ENCODE measurements at regions not wholly inside any gene's neighbourhood (a gene's known extent, or its start where the extent isn't known, plus 50 kb on each side); places are given as distances from the start of the nearest gene placed in this dataset.

GRCh38 chr18:11320986-11321385 lies 171.6 kb upstream of the PIEZO2 start:
- Histone ChIP-seq H3K4me3 (ENCODE audit: low read length in 2 of 2) (no peak overlapping the region), H3K9me3 (ENCODE audit: control insufficient read depth, low read length) (no peaks in the 10 kb centered on the region), H3K4me1 (ENCODE audit: control insufficient read depth in 1 of 2, insufficient read depth in 2 of 2, low read length in 2 of 2) (peaks cover 0 to 2% of the 10 kb centered on the region in 2 donors), H3K27ac (ENCODE audit: low read depth in 1 of 2, low read length in 2 of 2) (no peak overlapping the region), H3K27me3 (ENCODE audit: control insufficient read depth in 1 of 2, insufficient read depth in 2 of 2, low read length in 1 of 2) (no peaks in the 10 kb centered on the region), H3K36me3 (ENCODE audit: control insufficient read depth in 1 of 2, insufficient read depth in 2 of 2, low read length in 1 of 2) (no peaks in the 10 kb centered on the region)
- 59 to 65% methylated on average over 11 of the region's 11 CpGs for WGBS, 2 donors
- no peak for DNase-seq
- intact Hi-C loops (cut with DNase I): no loop called here
- ATAC-seq (ENCODE audit: low FRiP score): no peak

GRCh38 chr18:11316546-11316945 lies 167.2 kb upstream of the PIEZO2 start:
- Histone ChIP-seq H3K9me3 (ENCODE audit: control insufficient read depth, low read length) (no peaks in the 10 kb centered on the region), H3K36me3 (ENCODE audit: control insufficient read depth in 1 of 2, insufficient read depth in 2 of 2, low read length in 1 of 2) (no peaks in the 10 kb centered on the region), H3K27me3 (ENCODE audit: control insufficient read depth in 1 of 2, insufficient read depth in 2 of 2, low read length in 1 of 2) (no peaks in the 10 kb centered on the region), H3K4me3 (ENCODE audit: low read length in 2 of 2) (no peak overlapping the region), H3K27ac (ENCODE audit: low read depth in 1 of 2, low read length in 2 of 2) (no peak overlapping the region), H3K4me1 (ENCODE audit: control insufficient read depth in 1 of 2, insufficient read depth in 2 of 2, low read length in 2 of 2) (no peaks in the 10 kb centered on the region)
- ATAC-seq (ENCODE audit: low FRiP score) (no peak), DNase-seq (no peak)
- intact Hi-C loops (cut with DNase I): no loop called here

GRCh38 chr18:11310476-11311086 lies 161.2 kb upstream of the PIEZO2 start:
- Histone ChIP-seq H3K4me1 (ENCODE audit: control insufficient read depth in 1 of 2, insufficient read depth in 2 of 2, low read length in 2 of 2) (no peaks in the 10 kb centered on the region), H3K27me3 (ENCODE audit: control insufficient read depth in 1 of 2, insufficient read depth in 2 of 2, low read length in 1 of 2) (no peaks in the 10 kb centered on the region), H3K4me3 (ENCODE audit: low read length in 2 of 2) (no peak overlapping the region), H3K9me3 (ENCODE audit: control insufficient read depth, low read length) (no peaks in the 10 kb centered on the region), H3K27ac (ENCODE audit: low read depth in 1 of 2, low read length in 2 of 2) (no peak overlapping the region), H3K36me3 (ENCODE audit: control insufficient read depth in 1 of 2, insufficient read depth in 2 of 2, low read length in 1 of 2) (no peaks in the 10 kb centered on the region)
- ATAC-seq (ENCODE audit: low FRiP score) (peak; percentile 50), DNase-seq (peak in 1 of 2 donors; percentile 48)
- intact Hi-C loops (cut with DNase I): no loop called here
- WGBS, 2 donors: 97 to 100% methylated on average over 1 of the region's 1 CpG

- H3K27ac ChIP-seq (ENCODE audit: low read depth in 1 of 2, low read length in 2 of 2): no peak overlapping the region
- no peaks in the 10 kb centered on the region for H3K27me3 ChIP-seq (ENCODE audit: control insufficient read depth in 1 of 2, insufficient read depth in 2 of 2, low read length in 1 of 2)
- 92 to 98% methylated on average over 3 of the region's 3 CpGs for WGBS, 2 donors
- no peaks in the 10 kb centered on the region for H3K36me3 ChIP-seq (ENCODE audit: control insufficient read depth in 1 of 2, insufficient read depth in 2 of 2, low read length in 1 of 2)
- H3K4me1 ChIP-seq (ENCODE audit: control insufficient read depth in 1 of 2, insufficient read depth in 2 of 2, low read length in 2 of 2): no peaks in the 10 kb centered on the region
- H3K4me3 ChIP-seq (ENCODE audit: low read length in 2 of 2): no peak overlapping the region
- DNase-seq (no peak), ATAC-seq (ENCODE audit: low FRiP score) (no peak)
- H3K9me3 ChIP-seq (ENCODE audit: control insufficient read depth, low read length): no peaks in the 10 kb centered on the region
- intact Hi-C loops (cut with DNase I): loop anchor here in 1 of 2 donors (5.0 kb wide), 1 partner anchor 243 kb away; no protein-coding TSS in a partner anchor
Measured at GRCh38 chr18:11309172-11309571, 159.8 kb upstream of the PIEZO2 start.

GRCh38 chr18:11308499-11308898 lies 159.1 kb upstream of the PIEZO2 start:
- no peak for DNase-seq
- Histone ChIP-seq H3K27ac (ENCODE audit: low read depth in 1 of 2, low read length in 2 of 2) (no peak overlapping the region), H3K4me3 (ENCODE audit: low read length in 2 of 2) (no peak overlapping the region), H3K9me3 (ENCODE audit: control insufficient read depth, low read length) (no peaks in the 10 kb centered on the region), H3K36me3 (ENCODE audit: control insufficient read depth in 1 of 2, insufficient read depth in 2 of 2, low read length in 1 of 2) (no peaks in the 10 kb centered on the region), H3K27me3 (ENCODE audit: control insufficient read depth in 1 of 2, insufficient read depth in 2 of 2, low read length in 1 of 2) (no peaks in the 10 kb centered on the region), H3K4me1 (ENCODE audit: control insufficient read depth in 1 of 2, insufficient read depth in 2 of 2, low read length in 2 of 2) (no peaks in the 10 kb centered on the region)
- 77 to 78% methylated on average over 5 of the region's 5 CpGs for WGBS, 2 donors
- ATAC-seq (ENCODE audit: low FRiP score): no peak
- intact Hi-C loops (cut with DNase I): loop anchor here in 1 of 2 donors (5.0 kb wide), 1 partner anchor 244 kb away; no protein-coding TSS in a partner anchor

GRCh38 chr18:11307716-11308115 lies 158.3 kb upstream of the PIEZO2 start:
- Histone ChIP-seq H3K9me3 (ENCODE audit: control insufficient read depth, low read length) (no peaks in the 10 kb centered on the region), H3K27me3 (ENCODE audit: control insufficient read depth in 1 of 2, insufficient read depth in 2 of 2, low read length in 1 of 2) (no peaks in the 10 kb centered on the region), H3K4me1 (ENCODE audit: control insufficient read depth in 1 of 2, insufficient read depth in 2 of 2, low read length in 2 of 2) (no peaks in the 10 kb centered on the region), H3K27ac (ENCODE audit: low read depth in 1 of 2, low read length in 2 of 2) (no peak overlapping the region), H3K36me3 (ENCODE audit: control insufficient read depth in 1 of 2, insufficient read depth in 2 of 2, low read length in 1 of 2) (no peaks in the 10 kb centered on the region), H3K4me3 (ENCODE audit: low read length in 2 of 2) (no peak overlapping the region)
- no peak for ATAC-seq (ENCODE audit: low FRiP score)
- DNase-seq: no peak
- intact Hi-C loops (cut with DNase I): loop anchor here in 1 of 2 donors (5.0 kb wide), 1 partner anchor 245 kb away; no protein-coding TSS in a partner anchor
- 78 to 88% methylated on average over 2 of the region's 2 CpGs for WGBS, 2 donors

GRCh38 chr18:11305507-11305906 lies 156.1 kb upstream of the PIEZO2 start:
- Histone ChIP-seq H3K9me3 (ENCODE audit: control insufficient read depth, low read length) (no peaks in the 10 kb centered on the region), H3K27ac (ENCODE audit: low read depth in 1 of 2, low read length in 2 of 2) (no peak overlapping the region), H3K4me3 (ENCODE audit: low read length in 2 of 2) (no peak overlapping the region), H3K27me3 (ENCODE audit: control insufficient read depth in 1 of 2, insufficient read depth in 2 of 2, low read length in 1 of 2) (no peaks in the 10 kb centered on the region), H3K4me1 (ENCODE audit: control insufficient read depth in 1 of 2, insufficient read depth in 2 of 2, low read length in 2 of 2) (no peaks in the 10 kb centered on the region), H3K36me3 (ENCODE audit: control insufficient read depth in 1 of 2, insufficient read depth in 2 of 2, low read length in 1 of 2) (no peaks in the 10 kb centered on the region)
- DNase-seq: no peak
- WGBS, 2 donors: 96% methylated on average over 2 of the region's 2 CpGs
- intact Hi-C loops (cut with DNase I): loop anchor here in 1 of 2 donors (5.0 kb wide), 1 partner anchor 247 kb away; no protein-coding TSS in a partner anchor
- ATAC-seq (ENCODE audit: low FRiP score): no peak

GRCh38 chr18:11304928-11305327 lies 155.6 kb upstream of the PIEZO2 start:
- no peak for DNase-seq
- no peaks in the 10 kb centered on the region for H3K36me3 ChIP-seq (ENCODE audit: control insufficient read depth in 1 of 2, insufficient read depth in 2 of 2, low read length in 1 of 2)
- H3K27ac ChIP-seq (ENCODE audit: low read depth in 1 of 2, low read length in 2 of 2): no peak overlapping the region
- no peaks in the 10 kb centered on the region for H3K4me1 ChIP-seq (ENCODE audit: control insufficient read depth in 1 of 2, insufficient read depth in 2 of 2, low read length in 2 of 2)
- 95 to 97% methylated on average over 4 of the region's 4 CpGs for WGBS, 2 donors
- no peaks in the 10 kb centered on the region for H3K27me3 ChIP-seq (ENCODE audit: control insufficient read depth in 1 of 2, insufficient read depth in 2 of 2, low read length in 1 of 2)
- intact Hi-C loops (cut with DNase I): loop anchor here in 1 of 2 donors (5.0 kb wide), 1 partner anchor 247 kb away; no protein-coding TSS in a partner anchor
- H3K9me3 ChIP-seq (ENCODE audit: control insufficient read depth, low read length): no peaks in the 10 kb centered on the region
- no peak for ATAC-seq (ENCODE audit: low FRiP score)
- H3K4me3 ChIP-seq (ENCODE audit: low read length in 2 of 2): no peak overlapping the region

GRCh38 chr18:11296946-11297345 lies 147.6 kb upstream of the PIEZO2 start:
- no peak for ATAC-seq (ENCODE audit: low FRiP score)
- intact Hi-C loops (cut with DNase I): no loop called here

More at GRCh38 chr18:11296946-11297345, 147.6 kb upstream of the PIEZO2 start:
- Histone ChIP-seq H3K4me3 (ENCODE audit: low read length in 2 of 2) (no peak overlapping the region), H3K27ac (ENCODE audit: low read depth in 1 of 2, low read length in 2 of 2) (no peak overlapping the region), H3K4me1 (ENCODE audit: control insufficient read depth in 1 of 2, insufficient read depth in 2 of 2, low read length in 2 of 2) (no peaks in the 10 kb centered on the region), H3K27me3 (ENCODE audit: control insufficient read depth in 1 of 2, insufficient read depth in 2 of 2, low read length in 1 of 2) (no peaks in the 10 kb centered on the region), H3K36me3 (ENCODE audit: control insufficient read depth in 1 of 2, insufficient read depth in 2 of 2, low read length in 1 of 2) (no peaks in the 10 kb centered on the region), H3K9me3 (ENCODE audit: control insufficient read depth, low read length) (no peaks in the 10 kb centered on the region)
- no peak for DNase-seq
- WGBS, 2 donors: 89 to 93% methylated on average over 1 of the region's 1 CpG
